Skin of body (tissue), 1 donor: ENCODE measurements at regions not wholly inside any gene's neighbourhood (a gene's known extent, or its start where the extent isn't known, plus 50 kb on each side); places are given as distances from the start of the nearest gene placed in this dataset.
"Not testable (repeated sequence)": the region's sequence is repeated elsewhere in the genome, so short reads cannot be mapped to it uniquely, and the experiment has no call there.

Source experiments
- DNase-seq: peaks from one replicate; lab custom pipeline; 2025; lab: John Stamatoyannopoulos, UW

DNA sequence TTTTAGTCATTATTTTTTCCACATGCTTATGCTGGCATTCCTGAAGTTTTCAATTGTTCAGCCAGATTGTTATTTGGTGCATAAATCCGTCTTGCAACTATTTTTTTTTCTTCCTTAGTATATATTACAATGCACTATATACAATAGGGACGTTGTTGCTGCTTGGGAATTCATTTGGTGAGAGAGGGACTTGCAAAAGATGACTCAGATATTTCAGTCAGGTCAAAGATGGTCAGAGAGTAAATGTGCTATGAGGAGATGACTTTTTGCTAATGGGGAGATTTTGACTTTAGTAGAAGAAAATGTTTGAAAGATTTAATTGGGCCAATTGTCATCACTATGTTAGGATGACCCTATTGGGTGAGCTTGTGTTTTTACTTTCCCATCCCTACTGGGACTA lies 348.4 kb upstream of the MTPN start:
- no peak for DNase-seq

DNA sequence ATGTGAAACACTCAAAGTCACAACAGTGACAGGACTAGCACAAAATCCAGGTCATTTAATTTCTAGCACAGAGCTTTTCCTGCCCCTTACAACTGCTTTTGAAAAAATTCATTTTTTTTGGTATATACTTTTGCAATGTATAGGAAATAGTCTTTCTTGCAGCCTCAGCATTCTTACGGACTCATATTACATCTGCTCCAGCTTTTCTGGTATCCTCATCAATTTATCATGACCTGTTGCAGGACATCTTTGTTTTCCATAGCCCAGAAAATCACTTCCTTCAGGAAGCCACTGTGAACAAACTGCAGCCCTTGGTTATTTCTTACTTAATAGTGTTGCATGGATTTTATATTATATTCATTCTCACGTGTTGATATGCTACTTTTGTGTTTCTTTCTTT lies 347.9 kb upstream of the MTPN start:
- no peak for DNase-seq

DNA sequence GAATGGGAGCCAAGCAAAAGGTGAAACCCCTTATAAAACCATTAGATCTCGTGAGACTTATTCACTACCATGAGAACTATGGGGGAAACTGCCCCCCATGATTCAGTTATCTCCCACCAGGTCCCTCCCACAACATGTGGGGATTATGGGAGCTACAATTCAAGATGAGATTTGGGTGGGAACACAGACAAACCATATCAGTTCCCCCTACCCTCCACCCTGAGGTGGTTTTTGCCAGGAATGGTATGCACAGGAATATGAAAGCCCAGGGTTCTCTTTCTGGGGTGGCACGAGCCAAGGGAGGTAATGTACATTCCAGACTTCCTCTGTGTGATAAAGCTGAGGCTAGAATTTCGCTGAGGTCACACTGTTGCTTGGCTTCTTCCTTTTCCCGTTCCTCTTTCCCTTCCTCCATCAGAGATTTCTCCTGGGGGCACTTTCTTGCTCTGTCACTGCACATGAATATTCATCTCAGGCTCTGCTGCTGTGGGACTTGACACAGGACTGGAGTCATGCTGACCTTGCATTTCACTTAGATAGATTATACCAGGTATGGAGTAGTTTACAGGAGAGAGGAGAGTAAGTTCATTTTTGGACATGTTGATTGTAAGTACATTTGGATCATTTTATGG lies 347.0 kb upstream of the MTPN start:
- DNase-seq, result no peak

DNA sequence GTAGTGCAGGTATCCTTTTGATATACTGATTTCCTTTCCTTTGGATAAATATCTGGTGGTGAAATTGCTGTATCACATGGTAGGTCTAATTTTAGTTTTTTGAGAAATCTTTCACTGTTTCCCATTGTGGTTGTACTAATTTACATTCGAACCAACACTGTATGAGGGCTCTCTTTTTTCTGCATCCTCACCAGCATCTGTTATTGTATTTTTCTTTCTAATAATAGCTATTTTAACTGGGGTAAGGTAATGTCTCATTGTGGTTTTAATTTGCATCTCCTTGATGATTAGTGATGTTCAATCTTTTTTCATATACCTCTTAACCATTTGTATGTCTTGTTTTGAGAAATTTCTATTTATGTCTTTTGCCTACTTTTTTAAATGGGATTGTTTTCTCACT lies 335.4 kb upstream of the MTPN start:
- no peak for DNase-seq

DNA sequence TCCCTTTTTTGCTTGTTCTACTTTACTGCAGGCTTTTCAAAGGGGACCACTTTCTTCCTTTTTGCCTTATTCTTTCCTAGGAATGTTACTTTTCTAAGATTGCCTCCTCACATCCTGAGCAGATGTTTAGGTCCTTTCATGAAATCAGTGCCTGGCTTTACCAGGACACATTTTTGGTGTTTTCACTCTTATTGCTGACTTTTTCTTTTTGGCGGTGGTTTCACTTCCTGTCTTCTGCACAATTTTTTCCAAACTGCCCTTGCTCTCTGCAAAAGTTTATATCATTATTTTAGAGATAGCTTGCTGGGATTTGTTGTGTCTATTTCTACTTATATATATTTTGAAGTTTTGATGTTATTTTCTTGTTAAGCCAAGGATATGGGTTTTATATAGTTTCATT lies 332.2 kb upstream of the MTPN start:
- no peak for DNase-seq

DNA sequence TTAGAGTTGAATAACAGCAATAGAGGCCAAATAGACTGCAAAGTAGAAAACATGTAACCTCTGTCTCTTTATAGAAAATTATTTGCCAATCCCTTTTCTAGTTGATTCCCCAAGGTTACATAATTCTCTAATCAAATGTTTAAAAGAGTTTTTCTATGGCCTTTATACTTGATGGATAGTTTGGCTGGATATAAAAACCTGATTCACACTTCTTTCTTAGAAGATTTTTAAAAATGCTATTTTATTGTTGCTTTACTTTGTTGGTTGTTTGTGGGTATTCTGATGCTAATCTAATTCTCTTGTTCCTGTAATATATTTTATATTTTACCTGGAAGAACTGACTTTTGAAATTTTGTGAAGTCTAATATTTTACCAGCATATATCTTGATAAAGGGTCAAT lies 331.1 kb upstream of the MTPN start:
- DNase-seq, result no peak

DNA sequence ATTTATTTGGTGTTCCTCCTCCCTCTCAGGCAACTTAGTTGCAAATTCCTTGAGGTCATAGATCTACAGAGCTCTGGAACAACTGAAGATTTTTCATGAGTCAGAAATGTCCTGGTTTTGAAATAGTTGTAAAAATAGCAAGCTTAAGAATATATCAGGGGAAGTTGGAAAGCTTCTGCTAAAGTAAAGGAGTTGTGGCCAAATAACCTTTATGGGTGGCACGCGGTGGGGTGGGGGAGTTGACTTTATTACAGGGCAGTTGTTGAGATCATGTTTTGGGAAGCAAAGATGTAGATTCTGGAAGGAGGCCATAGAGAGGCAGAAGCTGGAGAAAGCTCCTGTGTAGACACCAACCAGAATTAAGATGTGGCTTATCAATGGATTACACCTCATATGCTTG lies 326.0 kb upstream of the MTPN start:
- DNase-seq, result no peak

DNA sequence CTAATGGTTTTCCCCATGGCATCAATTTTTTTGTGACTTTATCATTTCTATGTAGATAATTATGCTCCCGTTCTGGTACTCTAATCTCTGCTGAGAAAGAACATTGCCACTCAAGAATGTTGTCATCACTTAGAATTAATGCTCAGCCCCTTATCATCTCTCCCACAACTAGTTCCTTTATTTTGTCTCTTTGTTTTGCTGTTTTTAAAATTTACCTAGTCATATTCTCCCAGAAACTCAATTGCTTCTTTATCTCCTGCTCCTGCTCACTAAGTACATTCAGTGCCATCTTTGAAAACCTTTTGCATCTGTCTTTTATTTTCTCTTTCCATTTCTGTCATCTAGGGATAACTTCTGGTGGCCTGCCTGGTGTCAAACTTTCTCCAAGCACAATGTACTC lies 324.9 kb upstream of the MTPN start:
- no peak for DNase-seq

DNA sequence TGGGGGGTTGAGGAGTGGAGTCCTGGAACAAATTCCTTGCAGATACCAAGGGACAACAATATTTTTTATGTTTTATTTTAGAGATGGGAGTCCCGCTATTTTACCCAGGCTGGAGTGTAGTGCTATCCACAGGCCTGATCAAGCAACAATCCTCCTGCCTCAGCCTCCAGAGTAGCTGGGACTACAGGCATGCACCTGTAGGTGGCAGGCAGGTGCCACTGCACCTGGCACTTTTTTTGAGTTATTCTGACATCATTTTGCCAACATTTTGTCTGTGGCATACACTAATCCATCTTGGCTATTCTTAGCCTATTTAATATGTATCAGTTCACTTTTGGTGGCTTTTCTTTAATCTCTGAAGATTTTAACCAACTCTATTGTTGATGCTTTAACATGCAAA lies 317.8 kb upstream of the MTPN start:
- DNase-seq, result no peak

DNA sequence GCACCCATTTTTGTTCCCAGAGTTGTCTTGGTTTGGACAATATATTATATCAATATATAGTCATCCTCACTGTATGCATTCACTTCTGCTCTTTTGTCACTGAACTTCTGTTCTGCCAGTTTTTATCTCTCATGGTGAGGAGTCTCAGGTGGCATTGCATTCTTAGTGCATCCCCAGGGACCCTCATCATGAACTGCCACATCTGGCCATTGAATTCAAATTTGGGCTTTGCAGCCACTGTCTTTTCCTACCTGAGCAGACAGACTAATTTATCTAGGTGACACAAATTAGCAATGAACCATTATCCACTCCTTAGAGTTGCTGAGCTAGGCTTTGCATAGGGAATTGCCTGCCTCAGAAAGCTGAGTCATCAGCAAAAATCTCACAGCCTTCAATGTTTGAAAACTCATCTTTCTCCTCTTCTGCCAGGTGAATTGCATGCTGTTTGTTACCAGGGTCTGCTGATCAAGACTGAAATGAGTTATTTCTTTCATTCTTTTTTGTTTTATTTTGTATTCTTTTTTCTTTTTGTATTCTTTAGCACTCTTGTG lies 316.8 kb upstream of the MTPN start:
- no peak for DNase-seq

DNA sequence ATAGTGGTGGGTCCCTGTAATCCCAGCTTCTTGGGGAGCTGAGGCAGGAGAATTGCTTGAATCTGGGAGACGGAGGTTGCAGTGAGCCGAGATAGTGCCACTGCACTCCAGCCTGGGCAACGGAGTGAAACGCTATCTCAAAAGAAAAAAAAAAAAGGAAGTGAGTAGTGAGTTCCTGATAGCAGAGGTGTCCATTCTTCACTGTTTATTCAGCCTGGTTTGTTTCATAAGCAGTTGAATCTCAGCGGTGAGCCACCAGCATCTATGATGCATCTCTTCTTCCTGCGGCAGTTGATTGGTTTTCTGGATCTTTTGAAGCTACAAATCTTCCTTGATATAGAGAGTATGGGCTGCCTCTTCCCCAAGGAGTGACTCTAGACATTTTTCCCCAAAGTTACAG lies 316.1 kb upstream of the MTPN start:
- DNase-seq, result no peak

DNA sequence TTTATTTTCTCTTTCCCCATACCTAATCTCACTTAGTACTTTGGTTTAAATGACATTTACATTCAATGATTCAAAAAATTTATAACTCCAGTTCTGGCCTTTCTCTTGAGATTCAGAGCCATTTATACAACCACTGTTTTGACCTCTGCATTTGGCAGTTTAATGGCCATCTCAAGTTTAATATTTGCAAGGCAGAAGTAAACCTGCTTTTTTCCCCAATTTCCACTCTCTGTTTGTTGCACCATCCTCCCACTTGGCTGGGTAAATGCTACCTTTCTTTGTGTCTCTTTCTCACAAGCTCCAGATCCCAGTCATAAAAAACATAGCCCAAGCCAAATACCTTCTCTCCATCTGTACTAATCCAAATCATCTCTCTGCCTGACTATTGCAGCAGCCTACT lies 315.2 kb upstream of the MTPN start:
- no peak for DNase-seq

DNA sequence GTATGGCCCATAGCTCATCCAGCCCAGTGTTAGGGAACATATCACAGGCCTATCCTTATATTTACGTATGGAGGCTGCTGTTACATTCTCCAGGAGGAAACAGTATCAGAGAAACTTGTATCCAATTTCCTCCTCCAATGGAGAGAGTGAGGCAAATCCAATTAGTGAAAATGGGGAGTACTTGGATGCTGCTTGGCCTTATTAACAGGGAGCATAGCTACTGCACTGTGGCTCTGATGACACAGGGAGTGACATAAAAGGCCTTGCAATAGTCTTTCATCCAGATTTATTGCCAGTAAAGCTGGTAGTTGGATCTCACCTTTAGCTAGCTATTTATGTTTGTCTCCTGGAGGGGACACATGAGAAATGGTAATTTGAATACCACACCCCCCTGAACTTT lies 313.2 kb upstream of the MTPN start:
- DNase-seq, result no peak

DNA sequence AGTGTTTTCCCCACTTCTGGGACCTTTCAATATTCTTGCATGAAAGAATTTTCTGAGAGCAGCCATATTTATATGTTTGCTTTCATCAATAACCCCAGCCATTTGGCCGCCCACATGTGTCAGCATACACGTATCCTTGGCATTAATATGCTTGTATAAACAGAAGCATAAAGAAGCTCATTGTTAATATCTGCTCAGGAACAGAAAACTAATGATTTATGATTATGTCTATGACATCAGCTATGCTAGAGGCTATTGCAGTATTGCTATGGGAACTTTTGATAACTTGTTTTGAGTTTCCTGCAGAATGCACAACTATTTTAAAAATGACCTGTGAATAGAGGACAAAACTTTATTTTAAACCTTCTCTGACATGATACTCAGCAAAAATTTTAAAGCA lies 300.9 kb upstream of the MTPN start:
- DNase-seq, result no peak

DNA sequence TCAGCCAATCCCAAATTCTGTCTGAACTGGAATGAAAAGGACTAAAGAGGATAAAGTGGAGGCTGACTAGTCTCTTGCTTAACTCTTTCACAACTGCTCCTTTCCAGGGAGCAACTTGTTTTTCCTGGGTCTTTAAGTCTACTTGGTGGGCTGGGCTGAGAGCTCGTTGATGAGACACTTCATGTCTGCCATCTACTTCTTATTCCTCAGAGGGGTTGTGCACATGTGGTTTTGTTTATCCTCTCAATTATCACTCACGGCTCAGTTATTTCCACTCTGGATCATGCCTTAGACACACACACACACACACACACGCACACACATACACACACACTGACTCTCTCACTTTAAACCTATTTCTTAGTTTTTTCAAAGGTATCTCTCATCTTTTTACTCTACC lies 298.6 kb upstream of the MTPN start:
- no peak for DNase-seq

DNA sequence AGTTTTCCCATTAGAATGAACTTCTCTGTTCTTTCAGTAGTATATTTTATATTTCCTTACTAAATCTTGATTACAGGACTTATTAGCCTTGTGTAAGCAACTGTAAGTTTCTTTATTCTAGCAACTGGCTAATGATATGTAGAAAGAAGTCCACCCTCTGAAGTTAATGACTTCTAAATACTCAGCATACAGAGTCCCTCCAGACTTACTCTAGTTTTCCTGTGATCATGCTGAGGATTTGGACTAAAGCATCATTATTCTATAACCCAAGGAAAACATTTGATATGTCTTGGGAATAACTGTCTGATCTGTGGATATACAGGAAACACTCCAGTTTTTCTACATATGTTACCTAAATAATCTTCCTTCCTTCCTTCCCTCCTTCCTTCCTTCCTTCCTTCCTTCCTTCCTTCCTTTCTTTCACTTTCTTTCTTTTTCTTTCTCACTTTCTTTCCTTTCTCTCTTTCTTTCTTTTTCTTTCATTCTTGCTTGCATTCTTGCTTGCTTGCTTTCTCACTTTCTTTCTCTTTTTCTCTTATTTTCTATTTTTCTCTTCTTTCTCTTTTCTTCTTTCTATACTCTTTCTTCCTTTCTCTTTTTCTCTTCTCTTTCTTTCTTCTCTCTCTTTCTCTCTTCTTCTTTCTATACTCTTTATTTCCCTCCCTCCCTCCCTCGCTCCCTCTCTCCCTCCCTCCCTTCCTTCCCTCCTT lies 297.6 kb upstream of the MTPN start:
- DNase-seq, result no peak

DNA sequence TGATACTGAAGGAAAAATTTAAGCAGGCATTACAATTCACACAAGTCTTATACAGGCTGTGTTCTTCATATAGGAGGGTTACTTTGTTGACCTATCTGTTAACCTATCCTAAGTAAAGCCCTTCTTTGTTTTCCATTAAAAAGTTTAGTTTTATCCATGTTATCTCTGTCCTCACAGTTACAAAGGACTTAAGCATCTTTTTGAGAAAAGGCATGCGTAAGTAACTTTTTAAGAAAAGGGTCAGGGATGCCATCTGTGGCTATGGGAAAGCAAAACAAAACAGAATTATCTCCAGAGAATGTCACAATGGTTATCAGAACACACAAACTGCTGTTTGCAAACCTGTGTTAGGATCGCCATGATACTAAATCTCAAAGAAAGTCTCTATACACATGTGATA lies 295.8 kb upstream of the MTPN start:
- DNase-seq, result no peak

DNA sequence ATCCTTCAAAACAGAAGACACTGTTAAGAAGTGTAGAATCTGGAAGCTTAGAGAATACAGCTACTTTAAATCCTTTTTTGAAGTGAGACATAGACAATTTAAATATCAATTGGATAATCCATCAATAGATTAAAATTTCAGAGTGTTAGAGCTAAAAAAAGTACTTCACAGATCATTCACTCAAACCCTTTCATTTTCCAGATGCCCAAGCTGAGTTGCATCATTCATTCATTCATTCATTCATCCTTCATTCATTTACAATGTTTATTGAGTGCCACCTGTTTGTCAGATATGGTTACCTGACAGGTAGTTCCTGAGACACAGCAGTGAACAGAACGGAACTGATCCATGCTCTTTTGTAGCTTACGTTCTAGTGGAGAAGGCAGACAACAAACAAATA lies 290.7 kb upstream of the MTPN start:
- no peak for DNase-seq

DNA sequence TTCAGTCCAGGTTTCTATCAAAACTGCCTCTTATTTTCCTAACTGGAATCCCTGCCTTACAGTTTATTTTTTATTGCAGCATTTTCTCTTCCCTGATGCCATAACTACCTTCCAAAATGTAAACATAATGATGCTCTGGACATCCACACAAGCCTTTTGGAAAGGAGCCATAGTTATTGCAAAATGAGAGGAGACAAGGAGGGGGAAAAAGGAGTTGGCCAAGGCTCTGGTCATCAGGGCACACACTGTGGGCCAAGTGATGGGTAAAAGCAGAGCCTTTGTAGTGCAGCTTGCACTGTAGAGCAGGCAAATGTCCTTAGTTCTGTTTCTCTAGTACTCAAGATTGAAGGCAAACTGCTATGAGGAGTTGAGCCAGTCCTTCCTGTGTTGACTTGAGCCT lies 289.3 kb upstream of the MTPN start:
- DNase-seq, result no peak

DNA sequence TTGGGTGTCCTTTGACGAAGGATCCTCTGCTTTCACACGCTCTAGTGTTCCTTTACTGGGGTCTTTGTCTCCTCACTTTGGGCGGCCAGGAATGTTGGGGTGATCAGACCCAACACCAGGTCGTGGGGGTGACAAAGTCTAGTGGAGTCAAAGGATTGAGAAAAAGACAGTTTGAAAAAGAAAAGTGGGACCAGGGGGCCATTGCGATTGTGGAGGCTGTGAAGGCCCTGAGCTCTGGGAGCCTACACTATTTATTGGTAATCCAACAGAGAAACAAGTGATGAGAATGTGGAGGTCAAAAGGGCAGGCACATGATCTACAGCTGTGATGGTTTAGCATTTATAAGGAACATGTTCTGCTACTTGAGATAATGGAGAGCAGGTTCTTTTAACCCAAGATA lies 287.1 kb upstream of the MTPN start:
- not testable (repeated sequence) for DNase-seq

DNA sequence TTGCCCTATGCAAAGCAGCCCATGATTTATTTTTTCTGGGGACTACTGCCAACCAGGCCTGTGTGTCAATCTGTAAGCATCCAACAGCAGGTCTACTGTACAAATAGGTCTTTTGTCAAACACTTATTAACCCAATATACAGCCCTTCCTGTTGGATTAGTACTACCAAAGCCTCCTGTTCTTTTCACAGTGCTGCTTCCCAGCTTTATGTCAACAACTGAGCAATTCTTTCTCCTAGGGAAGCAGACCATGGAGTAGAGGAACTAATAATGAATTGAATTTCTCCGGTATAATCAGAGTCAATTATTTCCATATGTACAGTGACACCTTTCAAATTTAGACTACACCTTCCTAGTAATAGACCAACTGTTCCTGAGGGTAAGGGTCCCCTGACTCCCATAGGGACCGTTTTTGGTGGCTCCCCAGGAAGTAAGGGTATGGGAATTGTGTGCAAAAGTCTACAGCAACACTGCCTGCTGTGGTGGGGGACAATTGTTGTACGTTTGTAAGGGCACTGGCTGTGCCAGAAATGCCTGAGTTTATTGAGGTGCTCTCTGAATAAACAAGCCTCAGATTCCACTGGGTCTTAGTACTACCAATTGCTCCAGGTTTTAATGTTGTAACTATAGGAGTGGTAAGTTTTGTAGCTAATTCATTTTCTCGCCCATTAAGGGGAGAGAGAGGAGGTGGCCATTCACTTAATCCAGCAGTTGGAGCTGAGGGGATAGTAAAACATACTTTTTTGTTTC lies 286.1 kb upstream of the MTPN start:
- not testable (repeated sequence) for DNase-seq

DNA sequence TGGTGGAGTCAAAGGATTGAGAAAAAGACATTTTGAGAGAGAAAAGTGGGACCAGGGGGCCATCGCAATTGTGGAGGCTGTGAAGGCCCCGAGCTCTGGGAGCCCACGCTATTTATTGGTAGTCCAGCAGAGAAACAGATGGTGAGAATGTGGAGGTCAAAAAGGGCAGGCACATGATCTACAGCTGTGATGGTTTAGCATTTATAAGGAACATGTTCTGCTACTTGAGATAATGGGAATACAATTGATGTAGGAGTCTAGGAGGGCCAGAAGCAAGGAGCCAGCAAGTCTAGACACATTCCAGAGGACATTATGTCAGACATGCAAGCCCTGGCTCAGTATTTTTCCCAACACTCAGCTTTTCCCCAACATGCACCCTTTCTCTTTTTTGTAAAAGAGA lies 283.4 kb upstream of the MTPN start:
- not testable (repeated sequence) for DNase-seq

DNA sequence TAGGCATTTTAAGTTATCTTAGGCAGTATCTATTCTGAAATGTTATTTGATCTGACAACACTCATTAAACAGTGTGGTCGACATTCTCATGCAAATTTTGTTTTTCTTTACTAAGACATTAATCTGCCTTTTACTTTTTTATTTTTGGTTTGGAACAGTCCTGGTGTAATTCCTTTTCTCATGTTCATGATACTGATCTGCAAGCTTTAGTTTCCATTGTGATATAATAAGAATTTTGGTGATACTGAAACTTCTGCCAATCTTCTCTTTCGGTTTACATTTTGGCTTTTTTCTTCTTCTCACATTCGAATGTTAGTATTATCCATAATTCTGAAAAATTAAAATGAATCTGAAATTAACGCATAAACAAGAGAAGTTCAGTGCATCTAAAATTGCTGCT lies 281.9 kb upstream of the MTPN start:
- no peak for DNase-seq
